Esophagus squamous epithelium (tissue), 5 donors: ENCODE measurements at regions not wholly inside any gene's neighbourhood (a gene's known extent, or its start where the extent isn't known, plus 50 kb on each side); places are given as distances from the start of the nearest gene placed in this dataset.

ENCODE experiments used
- DNase-seq: peaks from one replicate; lab custom pipeline; 2025; lab: John Stamatoyannopoulos, UW
- H3K27ac ChIP-seq, 4 donors: fragments of 200-600 bp; sonication (generic); one replicate each; pipeline ENCODE4 v1.5.1; 2016 to 2019; ENCODE audit warnings: mild to moderate bottlenecking in 1 of 4
- H3K27me3 ChIP-seq, 4 donors: fragments of 200-600 bp; sonication (generic); 1 replicate in 3 of 4; 2 replicates in 1 of 4; pipeline versions ENCODE4 v1.5.1 to v1.6.0; 2017 to 2021; ENCODE audit warnings: antibody characterized with exemption in 1 of 4
- H3K36me3 ChIP-seq, 3 donors: fragments of 200-600 bp; sonication (generic); one replicate each; pipeline ENCODE4 v1.5.1; 2016 to 2019
- H3K4me1 ChIP-seq, 3 donors: fragments of 200-600 bp; sonication (generic); one replicate each; pipeline ENCODE4 v1.5.1; 2017 to 2019
- H3K4me3 ChIP-seq, 4 donors: fragments of 200-600 bp; sonication (generic); 1 replicate in 3 of 4; 2 replicates in 1 of 4; pipeline ENCODE4 v1.5.1; 2016 to 2019; ENCODE audit warnings: mild to moderate bottlenecking in 2 of 4, moderate library complexity in 1 of 4
- H3K9me3 ChIP-seq, 3 donors: fragments of 200-600 bp; sonication (generic); one replicate each; pipeline ENCODE4 v1.5.1; 2016 to 2019
- CTCF ChIP-seq, 6 experiments: fragments of 450-650 bp in 4 of 6; fragments of 200-600 bp in 2 of 6; sonication (generic) in 2 of 6; IDR thresholded peaks; one replicate each; pipeline ENCODE4 v1.5.1; 2016 to 2019; ENCODE audit warnings: antibody characterized with exemption in 6 of 6, mild to moderate bottlenecking in 4 of 6, moderate library complexity in 4 of 6
- POLR2A ChIP-seq, 4 donors: fragments of 450-650 bp; IDR thresholded peaks; one replicate each; pipeline ENCODE4 v1.6.1; 2017; ENCODE audit warnings: antibody characterized with exemption in 4 of 4, mild to moderate bottlenecking in 4 of 4, moderate library complexity in 3 of 4
- WGBS, 2 donors: methylation state at CpG; one replicate each; pipeline ENCODE4 v1.1.5; 2018; 5-methylcytosine and 5-hydroxymethylcytosine counted together
- intact Hi-C: fragments of 100-400 bp; cut with DNase I; formaldehyde crosslinking; loops from one replicate; pipeline ENCODE4 v1.15.0; 2022
- donor health status: DM: yes; HTN: yes; CAD: no.

- intact Hi-C loops, result no loop called here
- H3K27me3 ChIP-seq, result no peaks in the 10 kb centered on the region
- H3K27ac ChIP-seq, result no peak overlapping the region
- no peaks in the 10 kb centered on the region for H3K36me3 ChIP-seq
- no peak for DNase-seq
- H3K4me1 ChIP-seq, result no peaks in the 10 kb centered on the region
- H3K9me3 ChIP-seq, result no peaks in the 10 kb centered on the region
- H3K4me3 ChIP-seq, result no peak overlapping the region
- 59 to 74% methylated on average over 2 of the region's 2 CpGs for WGBS, 2 donors
- TF ChIP-seq POLR2A (IDR thresholded peaks at IDR 0.05), result no peak
- TF ChIP-seq CTCF (IDR thresholded peaks at IDR 0.05), result no peak
These were observed 920.1 kb upstream of the LRRN3 start for GRCh38 chr7:110170841-110171240.

- no peak for TF ChIP-seq POLR2A (IDR thresholded peaks at IDR 0.05)
- no peak for TF ChIP-seq CTCF (IDR thresholded peaks at IDR 0.05)
- Histone ChIP-seq H3K27ac (no peak overlapping the region), H3K4me1 (no peaks in the 10 kb centered on the region), H3K4me3 (no peak overlapping the region), H3K27me3 (no peaks in the 10 kb centered on the region), H3K9me3 (no peaks in the 10 kb centered on the region), H3K36me3 (no peaks in the 10 kb centered on the region)
- intact Hi-C loops, result no loop called here
- WGBS, 2 donors, result 72 to 81% methylated on average over 5 of the region's 5 CpGs
- no peak for DNase-seq
These were observed 913.5 kb upstream of the LRRN3 start for GRCh38 chr7:110177463-110177862.

- no peak for TF ChIP-seq CTCF (IDR thresholded peaks at IDR 0.05)
- no peak for TF ChIP-seq POLR2A (IDR thresholded peaks at IDR 0.05)
- Histone ChIP-seq H3K4me1 (no peaks in the 10 kb centered on the region), H3K9me3 (no peaks in the 10 kb centered on the region), H3K27me3 (no peaks in the 10 kb centered on the region), H3K27ac (no peak overlapping the region), H3K4me3 (no peak overlapping the region), H3K36me3 (no peaks in the 10 kb centered on the region)
- intact Hi-C loops, result no loop called here
- 15 to 38% methylated on average over 2 of the region's 2 CpGs for WGBS, 2 donors
- no peak for DNase-seq
These were observed 911.9 kb upstream of the LRRN3 start for GRCh38 chr7:110179037-110179436.

GRCh38 chr7:110181768-110182167 lies 909.2 kb upstream of the LRRN3 start:
- H3K4me1 ChIP-seq, result no peaks in the 10 kb centered on the region
- no peaks in the 10 kb centered on the region for H3K36me3 ChIP-seq
- TF ChIP-seq CTCF (IDR thresholded peaks at IDR 0.05) (no peak), POLR2A (IDR thresholded peaks at IDR 0.05) (no peak)
- intact Hi-C loops, result no loop called here
- H3K27ac ChIP-seq, result no peak overlapping the region
- no peaks in the 10 kb centered on the region for H3K27me3 ChIP-seq
- H3K4me3 ChIP-seq, result no peak overlapping the region
- DNase-seq, result no peak
- 74 to 75% methylated on average over 6 of the region's 6 CpGs for WGBS, 2 donors
- no peaks in the 10 kb centered on the region for H3K9me3 ChIP-seq

- Histone ChIP-seq H3K4me3 (no peak overlapping the region), H3K9me3 (no peaks in the 10 kb centered on the region), H3K27me3 (no peaks in the 10 kb centered on the region), H3K4me1 (no peaks in the 10 kb centered on the region), H3K36me3 (no peaks in the 10 kb centered on the region), H3K27ac (no peak overlapping the region)
- intact Hi-C loops, result no loop called here
- no peak for DNase-seq
- WGBS, 2 donors, result 80 to 92% methylated on average over 2 of the region's 2 CpGs
- no peak for TF ChIP-seq POLR2A (IDR thresholded peaks at IDR 0.05)
- TF ChIP-seq CTCF (IDR thresholded peaks at IDR 0.05), result no peak
These were observed 904.6 kb upstream of the LRRN3 start for GRCh38 chr7:110186334-110186733.
